Neural progenitor cell (in vitro differentiated cells): ENCODE measurements at regions not wholly inside any gene's neighbourhood (a gene's known extent, or its start where the extent isn't known, plus 50 kb on each side); places are given as distances from the start of the nearest gene placed in this dataset.

Experiments
- DNase-seq: peaks from one replicate; pipeline ENCODE4 v3.0.0-alpha.2; 2016; ENCODE audit warnings: low spot score
- H2AFZ ChIP-seq: fragments of 200-600 bp; sonication (generic); replicated peaks from 2 replicates; pipeline ENCODE4 v1.6.1; 2016; ENCODE audit warnings: antibody characterized with exemption
- H3F3A ChIP-seq: fragments of 200-600 bp; sonication (generic); 2 replicates; pipeline ENCODE4 v1.6.1; 2016; ENCODE audit warnings: antibody characterized with exemption, low read depth
- H3K27ac ChIP-seq: fragments of 200-600 bp; sonication (generic); 2 replicates; pipeline ENCODE4 v1.5.1; 2016; ENCODE audit warnings: mild to moderate bottlenecking
- H3K27me3 ChIP-seq: fragments of 200-600 bp; sonication (generic); 2 replicates; pipeline ENCODE4 v1.6.1; 2016; ENCODE audit warnings: mild to moderate bottlenecking, moderate library complexity
- H3K36me3 ChIP-seq: fragments of 200-600 bp; sonication (generic); 2 replicates; pipeline ENCODE4 v1.5.1; 2016
- H3K4me1 ChIP-seq: fragments of 200-600 bp; sonication (generic); 2 replicates; pipeline ENCODE4 v1.6.1; 2016; ENCODE audit warnings: mixed run types
- H3K4me2 ChIP-seq: fragments of 200-600 bp; sonication (generic); 2 replicates; pipeline ENCODE4 v1.6.1; 2016
- H3K4me3 ChIP-seq: fragments of 200-600 bp; sonication (generic); 2 replicates; pipeline ENCODE4 v1.5.1; 2016
- H3K79me2 ChIP-seq: fragments of 200-600 bp; sonication (generic); 2 replicates; pipeline ENCODE4 v1.6.1; 2016; ENCODE audit warnings: low read depth
- H3K9ac ChIP-seq: fragments of 200-600 bp; sonication (generic); 2 replicates; pipeline ENCODE4 v1.6.1; 2016
- H3K9me3 ChIP-seq: fragments of 200-600 bp; sonication (generic); 2 replicates; pipeline ENCODE4 v1.5.1; 2016; ENCODE audit warnings: low read depth
- H4K20me1 ChIP-seq: fragments of 200-600 bp; sonication (generic); 2 replicates; pipeline ENCODE4 v1.6.1; 2016; ENCODE audit warnings: low read depth
- H3K27ac Mint-ChIP-seq: 3 replicates; pipeline ENCODE4 v1.8.0; 2021; ENCODE audit warnings: mixed read lengths
- H3K27me3 Mint-ChIP-seq: 2 replicates; pipeline ENCODE4 v1.8.0; 2022; ENCODE audit warnings: low read depth, mild to moderate bottlenecking, inconsistent platforms, moderate library complexity, mixed read lengths; ENCODE audit not compliant: insufficient read depth
- H3K36me3 Mint-ChIP-seq: 3 replicates; pipeline ENCODE4 v1.8.0; 2021; ENCODE audit warnings: mixed read lengths
- H3K4me1 Mint-ChIP-seq: 3 replicates; pipeline ENCODE4 v1.8.0; 2021; ENCODE audit warnings: mixed read lengths
- H3K4me3 Mint-ChIP-seq: 3 replicates; pipeline ENCODE4 v1.8.0; 2021; ENCODE audit warnings: mild to moderate bottlenecking, moderate library complexity, mixed read lengths
- H3K9me3 Mint-ChIP-seq: 3 replicates; pipeline ENCODE4 v1.8.0; 2020; ENCODE audit warnings: mixed read lengths
- CTCF ChIP-seq: fragments of 200-600 bp; sonication (generic); IDR thresholded peaks from 2 replicates; pipeline ENCODE4 v1.5.1; 2017; ENCODE audit warnings: antibody characterized with exemption, mild to moderate bottlenecking
- EZH2 ChIP-seq: fragments of 200-600 bp; sonication (generic); IDR thresholded peaks from 2 replicates; pipeline ENCODE4 v1.6.1; 2017; ENCODE audit warnings: antibody characterized with exemption, mild to moderate bottlenecking, moderate library complexity
- EZH2phosphoT487 ChIP-seq: fragments of 200-600 bp; sonication (generic); IDR thresholded peaks from 2 replicates; pipeline ENCODE4 v1.6.1; 2017; ENCODE audit warnings: antibody characterized with exemption

GRCh38 chr7:118368958-118369357 lies 144.5 kb downstream of the ANKRD7 start:
- Mint-ChIP-seq H3K27ac (no peak overlapping the region), H3K9me3 (no peaks in the 10 kb centered on the region), H3K36me3 (no peaks in the 10 kb centered on the region), H3K27me3 (no peaks in the 10 kb centered on the region), H3K4me3 (no peak overlapping the region), H3K4me1 (no peaks in the 10 kb centered on the region)
- no peaks in the 10 kb centered on the region for H3K36me3 ChIP-seq
- no peaks in the 10 kb centered on the region for H3K9me3 ChIP-seq
- no peak for DNase-seq
- H3F3A ChIP-seq = no peaks in the 10 kb centered on the region
- H3K9ac ChIP-seq = no peak overlapping the region
- H3K4me2 ChIP-seq = no peak overlapping the region
- H3K4me3 ChIP-seq = no peak overlapping the region
- no peaks in the 10 kb centered on the region for H3K79me2 ChIP-seq
- H3K4me1 ChIP-seq = no peaks in the 10 kb centered on the region
- H2AFZ ChIP-seq = no peak overlapping the region
- TF ChIP-seq EZH2phosphoT487 (no peak), CTCF (no peak), EZH2 (no peak)
- no peaks in the 10 kb centered on the region for H3K27me3 ChIP-seq
- no peaks in the 10 kb centered on the region for H4K20me1 ChIP-seq
- no peak overlapping the region for H3K27ac ChIP-seq

- TF ChIP-seq EZH2 = no peak
- TF ChIP-seq CTCF = no peak
- TF ChIP-seq EZH2phosphoT487 = no peak
- Histone ChIP-seq H3K9me3 (no peaks in the 10 kb centered on the region), H3K4me1 (no peaks in the 10 kb centered on the region), H3K27me3 (no peaks in the 10 kb centered on the region), H3K9ac (no peak overlapping the region), H4K20me1 (no peaks in the 10 kb centered on the region), H3K27ac (no peak overlapping the region), H3K79me2 (no peaks in the 10 kb centered on the region), H3K4me3 (no peak overlapping the region), H2AFZ (no peak overlapping the region), H3K36me3 (no peaks in the 10 kb centered on the region), H3F3A (no peaks in the 10 kb centered on the region), H3K4me2 (no peak overlapping the region)
- no peak for DNase-seq
- no peak overlapping the region for H3K4me3 Mint-ChIP-seq
- H3K9me3 Mint-ChIP-seq = no peaks in the 10 kb centered on the region
- no peaks in the 10 kb centered on the region for H3K36me3 Mint-ChIP-seq
- H3K27me3 Mint-ChIP-seq = no peaks in the 10 kb centered on the region
- no peaks in the 10 kb centered on the region for H3K4me1 Mint-ChIP-seq
- H3K27ac Mint-ChIP-seq = no peak overlapping the region
Measured at GRCh38 chr7:118369987-118370386, 145.5 kb downstream of the ANKRD7 start.

GRCh38 chr7:118372530-118372929 lies 148.0 kb downstream of the ANKRD7 start:
- Histone ChIP-seq H3K4me2 (no peak overlapping the region), H3F3A (no peaks in the 10 kb centered on the region), H3K79me2 (no peaks in the 10 kb centered on the region), H3K27me3 (no peaks in the 10 kb centered on the region), H4K20me1 (no peaks in the 10 kb centered on the region), H3K4me1 (no peaks in the 10 kb centered on the region), H3K9ac (no peak overlapping the region), H3K36me3 (no peaks in the 10 kb centered on the region), H2AFZ (no peak overlapping the region), H3K27ac (no peak overlapping the region), H3K9me3 (no peaks in the 10 kb centered on the region), H3K4me3 (no peak overlapping the region)
- Mint-ChIP-seq H3K9me3 (no peaks in the 10 kb centered on the region), H3K27ac (no peak overlapping the region), H3K4me3 (no peak overlapping the region), H3K36me3 (no peaks in the 10 kb centered on the region), H3K27me3 (no peaks in the 10 kb centered on the region), H3K4me1 (no peaks in the 10 kb centered on the region)
- TF ChIP-seq EZH2 = no peak
- TF ChIP-seq EZH2phosphoT487 = no peak
- no peak for TF ChIP-seq CTCF
- DNase-seq = no peak

GRCh38 chr7:118389629-118390028 lies 165.1 kb downstream of the ANKRD7 start:
- Histone ChIP-seq H2AFZ (no peak overlapping the region), H3F3A (no peaks in the 10 kb centered on the region), H3K4me1 (no peaks in the 10 kb centered on the region), H3K4me3 (no peak overlapping the region), H3K9me3 (no peaks in the 10 kb centered on the region), H3K4me2 (no peak overlapping the region), H4K20me1 (no peaks in the 10 kb centered on the region), H3K79me2 (no peaks in the 10 kb centered on the region), H3K9ac (no peak overlapping the region), H3K36me3 (no peaks in the 10 kb centered on the region), H3K27me3 (no peaks in the 10 kb centered on the region), H3K27ac (no peak overlapping the region)
- Mint-ChIP-seq H3K9me3 (no peaks in the 10 kb centered on the region), H3K4me1 (no peaks in the 10 kb centered on the region), H3K36me3 (no peaks in the 10 kb centered on the region), H3K4me3 (no peak overlapping the region), H3K27ac (no peak overlapping the region), H3K27me3 (no peaks in the 10 kb centered on the region)
- no peak for DNase-seq
- TF ChIP-seq CTCF (no peak), EZH2phosphoT487 (no peak), EZH2 (no peak)
